SU-DHL-6 (cell line): ENCODE measurements at regions not wholly inside any gene's neighbourhood (a gene's known extent, or its start where the extent isn't known, plus 50 kb on each side); places are given as distances from the start of the nearest gene placed in this dataset.

ENCODE experiments used
- EZH2phosphoT487 ChIP-seq: fragments of 200-600 bp; sonication (generic), shearing (Covaris generic); conservative IDR thresholded peaks from 2 replicates; pipeline ENCODE4 v1.6.1; 2018; ENCODE audit warnings: mild to moderate bottlenecking, antibody characterized with exemption, low read length, moderate library complexity, mixed read lengths
- TF ChIP-seq, protein P1 (sequence below): fragments of 200-600 bp; sonication (generic); IDR thresholded peaks from one replicate; pipeline ENCODE4 v1.5.1; 2017; ENCODE audit warnings: antibody characterized with exemption, mild to moderate bottlenecking, low read length, moderate library complexity; ENCODE audit not compliant: insufficient read depth, poor library complexity, severe bottlenecking

DNA sequence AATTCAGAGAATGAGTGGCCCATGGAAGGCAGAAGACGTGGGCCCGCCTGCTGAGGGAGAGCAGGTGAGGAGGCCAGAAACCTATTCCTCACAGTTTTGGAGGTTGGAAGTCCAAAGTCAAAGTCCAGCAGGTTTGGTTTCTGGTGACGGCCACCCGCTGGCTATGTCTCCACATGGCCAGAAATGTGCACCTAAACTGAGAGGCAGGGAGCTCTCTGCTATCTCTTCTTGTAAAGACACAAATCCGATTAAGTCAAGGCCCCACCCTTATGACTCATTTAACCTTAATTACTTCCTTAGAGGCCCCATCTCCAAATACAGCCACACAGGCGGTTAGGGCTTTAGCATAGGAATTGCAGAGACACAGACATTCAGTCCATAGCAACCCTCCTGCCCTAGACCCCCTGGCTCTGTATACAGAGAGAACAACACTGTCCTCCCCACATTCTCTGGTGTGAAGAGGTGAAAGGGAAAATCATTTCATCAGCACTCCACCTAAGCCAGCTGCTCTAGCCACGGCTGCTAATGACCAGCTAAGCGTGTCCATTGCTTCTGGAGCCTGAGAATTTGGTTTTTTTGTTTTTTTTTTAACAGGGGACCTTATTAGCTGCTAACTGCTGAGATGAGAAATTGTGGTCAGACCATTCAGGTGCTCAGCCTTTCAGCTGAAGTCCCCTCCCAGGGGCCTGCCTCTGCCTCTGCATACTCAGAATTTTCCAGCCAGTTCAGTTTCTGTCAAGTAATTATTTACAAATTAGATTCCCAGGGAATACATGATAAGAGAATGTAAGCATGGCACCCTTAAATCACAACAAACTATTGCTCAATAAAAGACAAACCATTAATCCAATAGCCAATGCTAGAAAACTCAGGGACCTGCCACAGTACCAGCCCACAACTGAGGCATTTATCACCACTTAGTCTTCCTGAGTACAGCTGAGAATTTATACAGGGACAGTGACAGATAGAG lies 368.7 kb upstream of the ID2 start:
- no peak for TF ChIP-seq EZH2phosphoT487
- TF ChIP-seq, protein P1, sequence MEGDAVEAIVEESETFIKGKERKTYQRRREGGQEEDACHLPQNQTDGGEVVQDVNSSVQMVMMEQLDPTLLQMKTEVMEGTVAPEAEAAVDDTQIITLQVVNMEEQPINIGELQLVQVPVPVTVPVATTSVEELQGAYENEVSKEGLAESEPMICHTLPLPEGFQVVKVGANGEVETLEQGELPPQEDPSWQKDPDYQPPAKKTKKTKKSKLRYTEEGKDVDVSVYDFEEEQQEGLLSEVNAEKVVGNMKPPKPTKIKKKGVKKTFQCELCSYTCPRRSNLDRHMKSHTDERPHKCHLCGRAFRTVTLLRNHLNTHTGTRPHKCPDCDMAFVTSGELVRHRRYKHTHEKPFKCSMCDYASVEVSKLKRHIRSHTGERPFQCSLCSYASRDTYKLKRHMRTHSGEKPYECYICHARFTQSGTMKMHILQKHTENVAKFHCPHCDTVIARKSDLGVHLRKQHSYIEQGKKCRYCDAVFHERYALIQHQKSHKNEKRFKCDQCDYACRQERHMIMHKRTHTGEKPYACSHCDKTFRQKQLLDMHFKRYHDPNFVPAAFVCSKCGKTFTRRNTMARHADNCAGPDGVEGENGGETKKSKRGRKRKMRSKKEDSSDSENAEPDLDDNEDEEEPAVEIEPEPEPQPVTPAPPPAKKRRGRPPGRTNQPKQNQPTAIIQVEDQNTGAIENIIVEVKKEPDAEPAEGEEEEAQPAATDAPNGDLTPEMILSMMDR, result no peak
